ENCODE measurements at regions not wholly inside any gene's neighbourhood (a gene's known extent, or its start where the extent isn't known, plus 50 kb on each side); places are given as distances from the start of the nearest gene placed in this dataset.

DNA sequence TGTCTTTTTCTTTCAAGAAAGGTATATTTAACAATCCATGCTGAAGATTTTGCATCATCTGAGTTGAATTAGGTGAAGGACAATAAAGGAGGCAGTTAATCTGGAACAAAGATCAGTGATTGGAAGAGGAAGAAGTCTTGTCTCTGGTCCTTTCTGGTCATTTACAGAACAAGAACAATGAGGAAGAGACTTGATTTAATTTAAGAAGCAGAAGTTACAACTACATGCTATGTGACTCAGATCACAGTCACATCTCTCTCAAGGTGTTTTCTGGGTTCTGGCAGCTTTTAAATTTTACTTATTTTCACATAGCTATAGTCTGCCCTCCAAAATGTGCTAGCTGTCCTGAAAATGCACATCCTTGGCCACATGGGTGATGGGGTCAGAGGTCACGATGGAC, 53.5 kb upstream of the DEK start:
- TF ChIP-seq, protein P1, sequence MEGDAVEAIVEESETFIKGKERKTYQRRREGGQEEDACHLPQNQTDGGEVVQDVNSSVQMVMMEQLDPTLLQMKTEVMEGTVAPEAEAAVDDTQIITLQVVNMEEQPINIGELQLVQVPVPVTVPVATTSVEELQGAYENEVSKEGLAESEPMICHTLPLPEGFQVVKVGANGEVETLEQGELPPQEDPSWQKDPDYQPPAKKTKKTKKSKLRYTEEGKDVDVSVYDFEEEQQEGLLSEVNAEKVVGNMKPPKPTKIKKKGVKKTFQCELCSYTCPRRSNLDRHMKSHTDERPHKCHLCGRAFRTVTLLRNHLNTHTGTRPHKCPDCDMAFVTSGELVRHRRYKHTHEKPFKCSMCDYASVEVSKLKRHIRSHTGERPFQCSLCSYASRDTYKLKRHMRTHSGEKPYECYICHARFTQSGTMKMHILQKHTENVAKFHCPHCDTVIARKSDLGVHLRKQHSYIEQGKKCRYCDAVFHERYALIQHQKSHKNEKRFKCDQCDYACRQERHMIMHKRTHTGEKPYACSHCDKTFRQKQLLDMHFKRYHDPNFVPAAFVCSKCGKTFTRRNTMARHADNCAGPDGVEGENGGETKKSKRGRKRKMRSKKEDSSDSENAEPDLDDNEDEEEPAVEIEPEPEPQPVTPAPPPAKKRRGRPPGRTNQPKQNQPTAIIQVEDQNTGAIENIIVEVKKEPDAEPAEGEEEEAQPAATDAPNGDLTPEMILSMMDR (conservative IDR thresholded peaks at IDR 0.05): no peak
- H3K9me3 Mint-ChIP-seq: no peaks in the 10 kb centered on the region
- no peaks in the 10 kb centered on the region for H3K27me3 Mint-ChIP-seq
- no peaks in the 10 kb centered on the region for H3K4me1 Mint-ChIP-seq (ENCODE audit: unreplicated experiment)
- H3K27ac Mint-ChIP-seq: no peak overlapping the region
- H3K36me3 Mint-ChIP-seq: no peaks in the 10 kb centered on the region
- no peak overlapping the region for H3K4me3 Mint-ChIP-seq
- DNase-seq (ENCODE audit: extremely low spot score, unreplicated experiment): no peak

GRCh38 chr6:18314317-18314997, 50.1 kb upstream of the DEK start:
- H3K27ac Mint-ChIP-seq: no peak overlapping the region
- no peaks in the 10 kb centered on the region for H3K36me3 Mint-ChIP-seq
- no peak overlapping the region for H3K4me3 Mint-ChIP-seq
- no peak for DNase-seq (ENCODE audit: extremely low spot score, unreplicated experiment)
- no peaks in the 10 kb centered on the region for H3K4me1 Mint-ChIP-seq (ENCODE audit: unreplicated experiment)
- TF ChIP-seq, protein P1 (conservative IDR thresholded peaks at IDR 0.05): no peak
- no peaks in the 10 kb centered on the region for H3K27me3 Mint-ChIP-seq
- H3K9me3 Mint-ChIP-seq: no peaks in the 10 kb centered on the region

All from type B pancreatic cell (in vitro differentiated cells).